CD4-positive, alpha-beta T cell treated with Interleukin-2 at 100 ng/mL for 4 hours (primary cell): ENCODE measurements at regions not wholly inside any gene's neighbourhood (a gene's known extent, or its start where the extent isn't known, plus 50 kb on each side); places are given as distances from the start of the nearest gene placed in this dataset.

ENCODE experiments used
- DNase-seq: peaks from one replicate; pipeline ENCODE4 v3.0.0-alpha.2; 2020; ENCODE audit warnings: low spot score

DNA sequence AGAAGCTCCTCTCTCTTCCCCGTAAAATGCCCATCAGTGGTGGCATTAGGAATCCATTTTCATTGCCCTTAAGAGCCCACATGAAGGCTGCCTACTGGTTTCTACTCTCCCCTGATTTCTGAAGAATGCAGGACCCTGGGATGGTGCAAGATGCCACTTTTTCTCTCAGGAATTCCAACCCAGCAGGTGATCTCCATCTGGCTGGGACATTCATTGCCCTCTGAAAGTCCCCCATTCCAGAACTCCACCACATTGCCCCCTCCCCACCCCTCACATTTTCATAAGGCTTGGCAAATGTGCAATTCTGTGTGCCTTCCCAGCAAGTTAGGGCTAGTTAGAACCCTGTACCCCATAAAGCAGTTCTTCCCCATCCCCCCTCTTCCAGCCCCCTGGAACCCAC, 88.0 kb downstream of the BANF2 start:
- DNase-seq, result no peak

DNA sequence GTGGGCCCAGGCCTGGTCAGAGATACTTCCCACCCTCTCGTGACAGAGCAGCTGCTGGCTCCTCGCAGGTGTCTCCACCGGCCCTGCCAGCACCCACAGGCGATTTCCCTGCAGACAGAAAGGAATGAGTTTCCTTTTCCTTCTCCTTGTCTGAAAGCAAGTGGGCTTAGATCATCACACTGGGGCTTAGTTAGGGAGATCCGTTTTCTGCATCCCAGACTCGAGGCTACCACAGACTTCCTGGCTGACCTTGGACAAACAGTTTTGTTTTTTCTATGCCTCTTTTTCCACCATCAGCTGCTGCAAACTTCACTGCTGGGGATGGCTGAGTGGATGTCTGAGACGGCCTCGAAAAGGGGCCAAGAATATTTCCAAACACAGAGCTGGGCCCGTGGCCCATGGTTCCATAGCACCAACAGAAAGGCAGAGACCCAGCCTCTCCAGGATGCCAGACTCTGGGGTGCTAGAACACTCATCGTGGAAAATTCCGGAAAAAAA, 86.5 kb downstream of the BANF2 start:
- no peak for DNase-seq
